Jurkat, Clone E6-1 (cell line): ENCODE measurements at regions not wholly inside any gene's neighbourhood (a gene's known extent, or its start where the extent isn't known, plus 50 kb on each side); places are given as distances from the start of the nearest gene placed in this dataset.
"Not testable (repeated sequence)": the region's sequence is repeated elsewhere in the genome, so short reads cannot be mapped to it uniquely, and the experiment has no call there.

Experiments
- DNase-seq: peaks from one replicate; pipeline ENCODE4 v3.0.0-alpha.2; 2011; ENCODE audit warnings: low read depth, low spot score
- H3K4me3 ChIP-seq: 2 replicates; pipeline ENCODE4 v1.5.1; 2011; ENCODE audit warnings: mild to moderate bottlenecking, low read length, control low read depth, moderate library complexity

- no peak overlapping the region for H3K4me3 ChIP-seq
- DNase-seq = no peak
These were observed 608.8 kb upstream of the C16orf82 start for GRCh38 chr16:26457882-26458281.

DNA sequence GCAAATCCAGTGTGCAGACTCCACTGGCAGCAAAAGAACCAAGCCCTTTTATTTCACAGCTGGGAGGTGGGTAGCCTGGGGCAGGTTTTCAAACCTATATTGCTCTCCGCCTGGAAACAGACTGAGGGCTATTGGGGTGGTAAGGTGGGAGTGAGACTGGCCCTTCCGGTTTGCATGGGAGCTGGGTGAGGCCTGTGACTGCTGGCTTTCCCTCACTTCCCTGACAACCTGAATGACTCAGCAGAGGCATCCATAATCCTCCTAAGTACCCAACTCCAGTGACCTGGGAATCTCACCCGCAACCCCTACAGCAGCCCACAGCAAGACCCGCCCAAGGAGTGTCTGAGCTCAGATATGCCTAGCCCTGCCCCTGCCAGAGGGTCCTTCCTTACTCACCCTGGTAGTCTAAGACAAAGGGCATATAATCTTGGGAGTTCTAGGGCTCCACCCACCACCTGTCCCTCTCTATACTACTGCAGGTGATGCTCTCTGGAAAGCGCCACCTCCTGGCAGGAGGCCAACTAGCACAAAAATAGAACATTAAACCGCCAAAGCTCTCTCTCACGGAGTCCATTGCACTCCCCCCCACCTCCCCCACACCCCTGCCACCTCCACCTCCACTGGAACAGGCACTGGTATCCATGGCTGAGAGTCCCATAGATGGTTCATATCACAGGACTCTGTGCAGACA is 602.0 kb upstream of the C16orf82 start:
- no peak overlapping the region for H3K4me3 ChIP-seq
- no peak for DNase-seq

DNA sequence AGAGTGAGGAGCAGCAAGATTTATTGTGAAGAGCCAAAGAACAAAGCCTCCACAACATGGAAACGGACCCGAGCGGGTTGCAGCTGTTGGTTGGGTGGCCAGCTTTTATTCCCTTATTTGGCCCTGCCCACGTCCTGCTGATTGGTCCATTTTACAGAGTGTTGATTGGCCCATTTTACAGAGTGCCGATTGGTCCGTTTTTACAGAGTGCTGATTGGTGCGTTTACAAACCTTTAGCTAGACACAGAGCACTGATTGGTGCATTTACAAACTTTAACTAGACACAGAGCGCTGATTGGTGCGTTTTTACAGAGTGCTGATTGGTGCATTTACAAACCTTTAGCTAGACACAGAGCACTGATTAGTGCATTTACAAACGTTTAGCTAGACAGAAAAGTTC is 592.3 kb upstream of the C16orf82 start:
- not testable (repeated sequence) for H3K4me3 ChIP-seq, DNase-seq

- DNase-seq = no peak
- H3K4me3 ChIP-seq = no peak overlapping the region
These were observed 591.1 kb upstream of the C16orf82 start for GRCh38 chr16:26475596-26475995.

- H3K4me3 ChIP-seq = no peak overlapping the region
These were observed 575.5 kb upstream of the C16orf82 start for GRCh38 chr16:26491101-26491670.

DNA sequence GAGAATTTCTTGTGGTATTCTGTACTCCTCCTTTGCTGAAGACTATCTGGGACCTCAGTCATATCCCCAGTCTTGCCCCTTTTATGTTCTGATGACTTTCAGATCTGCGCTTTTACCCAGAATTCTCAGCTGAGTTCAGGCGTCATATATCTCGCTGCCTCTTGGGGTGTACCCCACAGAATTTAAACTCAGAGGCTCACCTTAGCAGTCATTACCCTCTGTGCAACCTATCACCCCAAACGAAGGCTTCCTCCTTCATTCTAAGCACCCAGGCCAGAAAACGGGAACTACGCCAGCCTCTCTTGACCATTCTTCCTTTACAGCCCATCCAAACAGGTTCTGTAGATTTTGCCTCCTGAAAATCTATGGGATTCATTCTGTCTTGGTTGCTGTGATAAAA is 574.8 kb upstream of the C16orf82 start:
- DNase-seq = no peak
- H3K4me3 ChIP-seq = no peak overlapping the region

More at GRCh38 chr16:26491101-26491670, 575.5 kb upstream of the C16orf82 start:
- no peak for DNase-seq

- DNase-seq = no peak
- H3K4me3 ChIP-seq = no peak overlapping the region
These were observed 573.0 kb upstream of the C16orf82 start for GRCh38 chr16:26493751-26494150.

GRCh38 chr16:26497896-26498295 is 568.8 kb upstream of the C16orf82 start:
- DNase-seq = no peak
- H3K4me3 ChIP-seq = no peak overlapping the region

GRCh38 chr16:26500326-26500725 is 566.4 kb upstream of the C16orf82 start:
- no peak for DNase-seq
- no peak overlapping the region for H3K4me3 ChIP-seq

DNA sequence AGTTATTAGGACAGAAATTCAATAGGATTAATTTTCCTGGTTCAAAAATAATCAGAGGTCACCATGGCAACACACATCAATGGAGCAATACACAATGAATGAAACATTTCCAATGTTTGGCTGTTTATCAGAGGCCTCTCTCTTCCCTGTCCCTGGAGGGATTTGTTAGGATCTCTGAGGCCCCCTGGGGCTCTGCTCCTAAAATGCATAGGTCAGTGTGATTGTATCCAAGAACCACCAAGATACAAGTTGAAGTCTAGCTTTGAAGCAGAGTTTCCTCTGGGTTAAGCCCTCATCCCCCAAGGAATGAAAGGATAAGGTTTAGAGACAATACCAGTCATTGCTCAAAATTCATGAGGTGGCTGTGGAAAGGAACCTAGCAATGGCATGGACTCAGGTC is 561.2 kb upstream of the C16orf82 start:
- DNase-seq = no peak
- H3K4me3 ChIP-seq = no peak overlapping the region

GRCh38 chr16:26508946-26509345 is 557.8 kb upstream of the C16orf82 start:
- DNase-seq, H3K4me3 ChIP-seq: not testable (repeated sequence)

GRCh38 chr16:26510924-26511323 is 555.8 kb upstream of the C16orf82 start:
- no peak for DNase-seq
- H3K4me3 ChIP-seq = no peak overlapping the region

GRCh38 chr16:26511463-26511862 is 555.3 kb upstream of the C16orf82 start:
- DNase-seq = no peak
- no peak overlapping the region for H3K4me3 ChIP-seq

DNA sequence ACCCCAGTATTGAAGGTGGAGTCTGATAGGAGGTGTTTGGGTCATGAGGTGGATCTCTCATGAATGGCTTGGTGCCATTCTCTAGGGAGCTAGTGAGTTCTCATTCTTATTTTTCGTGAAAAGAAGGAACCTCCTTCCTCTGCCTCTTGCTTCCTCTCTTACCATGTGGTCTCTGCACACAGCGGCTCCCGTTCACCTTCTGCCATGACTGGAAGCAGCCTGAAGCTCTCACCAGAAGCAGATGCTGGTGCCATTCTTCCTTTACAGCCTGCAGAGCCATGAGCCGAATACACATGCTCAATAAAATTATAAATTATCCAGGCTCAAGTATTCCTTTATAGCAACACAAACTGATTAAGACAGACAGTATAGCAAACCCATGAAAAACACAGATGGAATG is 545.1 kb upstream of the C16orf82 start:
- no peak for DNase-seq
- H3K4me3 ChIP-seq = no peak overlapping the region

- H3K4me3 ChIP-seq = no peak overlapping the region
- DNase-seq = no peak
These were observed 542.4 kb upstream of the C16orf82 start for GRCh38 chr16:26524281-26524680.

DNA sequence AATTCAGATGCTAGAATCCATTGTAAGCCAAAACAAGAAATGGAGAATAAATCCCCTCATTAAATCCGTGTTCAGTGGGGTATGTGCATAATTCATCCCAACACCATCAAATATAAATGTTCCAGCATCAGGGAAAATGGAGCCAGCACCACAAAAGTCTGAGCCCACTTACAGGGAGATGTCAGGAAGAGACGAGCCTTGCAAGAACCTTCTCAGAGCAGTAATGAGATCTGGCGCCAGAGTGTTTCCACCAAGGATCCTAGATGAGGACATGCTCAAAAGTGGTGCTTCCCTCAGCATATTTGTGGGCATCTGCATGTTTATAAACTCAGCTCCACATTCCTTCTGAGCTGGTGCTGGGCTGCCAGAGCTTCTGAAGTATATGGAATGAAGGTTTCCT is 541.9 kb upstream of the C16orf82 start:
- no peak for DNase-seq
- no peak overlapping the region for H3K4me3 ChIP-seq

GRCh38 chr16:26525856-26526255 is 540.9 kb upstream of the C16orf82 start:
- DNase-seq = no peak

DNA sequence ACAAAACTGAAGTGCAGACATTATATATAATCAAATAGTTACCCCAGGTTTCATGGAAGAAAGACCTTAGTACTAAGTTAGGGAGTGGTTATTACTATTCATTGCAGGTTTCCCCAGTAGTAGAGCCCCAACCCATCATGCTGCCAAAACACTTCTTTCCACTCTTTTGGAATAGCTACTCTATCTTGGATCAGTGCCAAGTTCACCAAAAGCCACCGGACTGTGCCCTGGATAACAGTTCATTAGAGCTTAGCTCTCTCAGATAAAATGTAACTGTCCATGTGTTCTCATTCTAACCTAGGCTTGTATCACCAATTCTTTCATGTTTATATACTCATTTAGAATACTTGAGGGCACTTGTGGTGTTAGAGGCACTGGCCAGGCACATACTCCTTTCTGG is 540.1 kb upstream of the C16orf82 start:
- no peak for DNase-seq
- no peak overlapping the region for H3K4me3 ChIP-seq

More at GRCh38 chr16:26525856-26526255, 540.9 kb upstream of the C16orf82 start:
- H3K4me3 ChIP-seq = no peak overlapping the region

DNA sequence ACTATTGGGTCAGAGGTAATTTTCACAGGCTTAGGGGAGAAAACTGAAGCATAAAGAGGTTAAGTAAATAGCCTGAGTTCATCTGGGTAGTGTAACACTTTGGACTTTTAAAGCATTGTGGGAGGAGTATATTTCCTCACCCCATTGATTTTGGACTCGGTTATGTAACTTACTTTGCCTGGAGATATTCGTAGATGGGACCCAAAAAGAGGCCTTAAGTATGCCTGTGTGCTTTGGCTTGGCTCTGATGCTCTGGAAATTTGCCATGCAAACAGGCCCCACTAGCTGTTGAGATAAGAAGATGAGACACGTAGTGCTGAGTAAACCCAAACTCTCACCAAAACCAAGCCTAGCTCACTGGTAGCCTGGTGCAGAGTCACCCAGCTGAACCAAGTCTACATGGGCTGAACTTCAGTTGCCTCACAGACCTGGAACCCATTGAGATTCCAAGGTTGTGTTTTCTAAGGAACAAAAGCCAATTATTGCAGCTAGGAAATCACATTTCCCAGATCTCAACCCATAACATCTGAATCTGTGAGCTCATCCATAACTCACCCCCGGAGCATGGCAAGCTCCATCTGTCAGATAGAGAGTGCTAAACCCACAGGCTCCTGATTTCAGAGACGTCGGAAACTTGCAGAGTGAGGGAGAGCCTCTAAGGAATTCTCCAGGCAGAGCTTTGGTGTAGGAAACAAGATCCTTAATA is 536.0 kb upstream of the C16orf82 start:
- DNase-seq = no peak

DNA sequence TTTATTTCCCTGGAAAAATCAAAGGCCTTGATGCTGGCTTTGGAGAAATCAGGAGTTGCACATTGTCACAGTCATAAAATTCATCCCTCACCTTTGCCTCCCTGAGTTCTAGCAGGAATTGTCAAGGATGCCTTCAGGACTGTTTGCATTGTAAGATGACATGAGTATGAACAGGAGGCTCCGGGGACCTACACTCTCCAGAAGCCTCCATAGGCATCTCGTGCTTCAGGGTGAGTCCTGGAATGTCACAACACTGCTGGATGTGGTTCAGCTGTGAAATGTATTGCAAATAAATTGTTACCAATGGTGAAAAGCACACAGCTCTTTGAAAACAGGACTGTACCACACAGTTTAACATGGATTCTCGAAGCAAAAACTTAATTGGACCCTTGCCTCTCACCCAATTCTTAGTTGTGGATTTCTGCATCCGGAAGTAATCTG is 535.4 kb upstream of the C16orf82 start:
- no peak for DNase-seq
- H3K4me3 ChIP-seq = no peak overlapping the region

More for the DNA sequence above, 536.0 kb upstream of the C16orf82 start:
- H3K4me3 ChIP-seq = no peak overlapping the region
